GM21723 (cell line): ENCODE measurements at regions not wholly inside any gene's neighbourhood (a gene's known extent, or its start where the extent isn't known, plus 50 kb on each side); places are given as distances from the start of the nearest gene placed in this dataset.
"Not testable (repeated sequence)": the region's sequence is repeated elsewhere in the genome, so short reads cannot be mapped to it uniquely, and the experiment has no call there.

Experiments
- ATAC-seq: cut with Tn5 transposase; IDR thresholded peaks from one replicate; pipeline ENCODE4 v1.9.1; 2021; ENCODE audit warnings: mild to moderate bottlenecking, moderate library complexity; ENCODE audit not compliant: unreplicated experiment

- no peak for ATAC-seq
Observed at GRCh38 chr10:53356616-53357349, 584.2 kb upstream of the MBL2 start.

- ATAC-seq: not testable (repeated sequence)
Observed at GRCh38 chr10:53342531-53342930, 569.9 kb upstream of the MBL2 start.

- not testable (repeated sequence) for ATAC-seq
Observed at GRCh38 chr10:53338199-53338598, 565.6 kb upstream of the MBL2 start.

GRCh38 chr10:53335803-53336422 lies 563.3 kb upstream of the MBL2 start:
- ATAC-seq: not testable (repeated sequence)

GRCh38 chr10:53331460-53331859 lies 558.9 kb upstream of the MBL2 start:
- no peak for ATAC-seq

- ATAC-seq: not testable (repeated sequence)
Observed at GRCh38 chr10:53326401-53327305, 554.1 kb upstream of the MBL2 start.

- ATAC-seq: no peak
Observed at GRCh38 chr10:53325066-53325465, 552.5 kb upstream of the MBL2 start.

GRCh38 chr10:53315709-53316108 lies 543.1 kb upstream of the MBL2 start:
- no peak for ATAC-seq

GRCh38 chr10:53314876-53315275 lies 542.3 kb upstream of the MBL2 start:
- ATAC-seq: no peak

GRCh38 chr10:53298443-53298842 lies 525.9 kb upstream of the MBL2 start:
- ATAC-seq: no peak

- no peak for ATAC-seq
Observed at GRCh38 chr10:53284615-53285182, 512.1 kb upstream of the MBL2 start.

- no peak for ATAC-seq
Observed at GRCh38 chr10:53276797-53277196, 504.2 kb upstream of the MBL2 start.

- no peak for ATAC-seq
Observed at GRCh38 chr10:53269482-53269881, 496.9 kb upstream of the MBL2 start.

- ATAC-seq: no peak
Observed at GRCh38 chr10:53260213-53260612, 487.6 kb upstream of the MBL2 start.

- no peak for ATAC-seq
Observed at GRCh38 chr10:53256623-53257022, 484.0 kb upstream of the MBL2 start.

- ATAC-seq: no peak
Observed at GRCh38 chr10:53255661-53256205, 483.1 kb upstream of the MBL2 start.

GRCh38 chr10:53253221-53253620 lies 480.6 kb upstream of the MBL2 start:
- ATAC-seq: no peak

- no peak for ATAC-seq
Observed at GRCh38 chr10:53239873-53240272, 467.3 kb upstream of the MBL2 start.

GRCh38 chr10:53236941-53237340 lies 464.4 kb upstream of the MBL2 start:
- ATAC-seq: no peak

- no peak for ATAC-seq
Observed at GRCh38 chr10:53233749-53234148, 461.2 kb upstream of the MBL2 start.

- no peak for ATAC-seq
Observed at GRCh38 chr10:53230651-53231050, 458.1 kb upstream of the MBL2 start.
